Fibroblast of lung (primary cell): ENCODE measurements at regions not wholly inside any gene's neighbourhood (a gene's known extent, or its start where the extent isn't known, plus 50 kb on each side); places are given as distances from the start of the nearest gene placed in this dataset.

Experiments used
- DNase-seq, 2 donors: peaks; one replicate each; pipeline versions ENCODE4 v3.0.0 to v3.0.0-alpha.2; 2010; ENCODE audit warnings: low read depth in 2 of 2
- H2AFZ ChIP-seq: 2 replicates; pipeline ENCODE4 v1.5.1; 2012; ENCODE audit warnings: low read length, control low read depth, inconsistent platforms
- H3K27ac ChIP-seq: 2 replicates; pipeline ENCODE4 v1.5.1; 2011; ENCODE audit warnings: low read length, control low read depth; ENCODE audit not compliant: insufficient read depth
- H3K27me3 ChIP-seq: 2 replicates; pipeline ENCODE4 v1.5.1; 2011; ENCODE audit warnings: mild to moderate bottlenecking, low read length; ENCODE audit not compliant: control insufficient read depth, insufficient read depth
- H3K36me3 ChIP-seq: 2 replicates; pipeline ENCODE4 v1.5.1; 2011; ENCODE audit warnings: low read length; ENCODE audit not compliant: control insufficient read depth, insufficient read depth
- H3K4me1 ChIP-seq: 2 replicates; pipeline ENCODE4 v1.5.1; 2011; ENCODE audit warnings: low read length; ENCODE audit not compliant: control insufficient read depth, insufficient read depth; ENCODE audit errors: extremely low read depth
- H3K4me2 ChIP-seq: 2 replicates; pipeline ENCODE4 v1.5.1; 2011; ENCODE audit warnings: low read length, control low read depth; ENCODE audit not compliant: insufficient read depth; ENCODE audit errors: extremely low read depth
- H3K4me3 ChIP-seq, 4 experiments: fragments of 200-600 bp in 1 of 4; sonication (generic) in 1 of 4; replicated peaks in 1 of 4; 2 replicates each; pipeline ENCODE4 v1.5.1; 2011 to 2016; ENCODE audit warnings: low read length in 4 of 4, low read depth in 3 of 4, mild to moderate bottlenecking in 3 of 4, control low read depth in 2 of 4, inconsistent platforms in 1 of 4, mixed read lengths in 1 of 4; ENCODE audit not compliant: insufficient read depth in 1 of 4; ENCODE audit errors: control extremely low read depth in 1 of 4
- H3K79me2 ChIP-seq: 2 replicates; pipeline ENCODE4 v1.5.1; 2012; ENCODE audit warnings: mild to moderate bottlenecking, low read length, inconsistent platforms; ENCODE audit not compliant: control insufficient read depth, insufficient read depth
- H3K9ac ChIP-seq: 2 replicates; pipeline ENCODE4 v1.5.1; 2011; ENCODE audit warnings: mild to moderate bottlenecking, low read length, control low read depth; ENCODE audit not compliant: insufficient read depth
- H3K9me3 ChIP-seq: 2 replicates; pipeline ENCODE4 v1.5.1; 2012; ENCODE audit warnings: low read depth, low read length; ENCODE audit not compliant: control insufficient read depth, insufficient read depth
- H4K20me1 ChIP-seq: 2 replicates; pipeline ENCODE4 v1.5.1; 2011; ENCODE audit warnings: low read length; ENCODE audit not compliant: control insufficient read depth, insufficient read depth; ENCODE audit errors: extremely low read depth
- EZH2 ChIP-seq: IDR thresholded peaks from 2 replicates; pipeline ENCODE4 v1.5.1; 2012; ENCODE audit warnings: low read length, control low read depth, mild to moderate bottlenecking; ENCODE audit errors: missing control alignments
- TF ChIP-seq, protein P1 (sequence below), 2 donors: IDR thresholded peaks in 1 of 2; conservative IDR thresholded peaks in 1 of 2; 1 replicate in 1 of 2; 2 replicates in 1 of 2; pipeline ENCODE4 v1.5.1; 2011 to 2012; ENCODE audit warnings: low read length in 2 of 2, control low read depth in 1 of 2, inconsistent platforms in 1 of 2, low read depth in 1 of 2, mild to moderate bottlenecking in 1 of 2

DNA sequence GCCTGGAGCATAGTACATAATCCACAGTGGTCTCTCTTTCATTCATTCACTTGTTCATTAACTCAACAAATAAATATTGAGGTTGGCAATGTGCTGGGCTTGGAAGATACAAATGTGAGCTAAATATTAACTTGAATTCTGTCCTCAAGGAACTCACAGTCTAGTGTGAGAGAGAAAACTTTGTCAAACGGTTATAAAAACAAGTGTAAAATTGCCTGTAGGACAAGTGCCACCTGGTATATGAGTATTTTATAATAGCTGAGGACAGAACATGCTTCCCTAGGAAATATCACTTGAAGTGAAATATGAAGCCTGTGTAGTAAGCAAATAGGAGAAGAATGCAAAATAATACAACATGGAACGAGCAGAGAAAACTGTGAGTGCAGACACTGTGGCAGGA lies 173.1 kb upstream of the CMC1 start:
- Histone ChIP-seq H3K79me2 (no peaks in the 10 kb centered on the region), H4K20me1 (no peaks in the 10 kb centered on the region), H3K27me3 (no peaks in the 10 kb centered on the region), H3K4me1 (no peaks in the 10 kb centered on the region), H3K9me3 (no peaks in the 10 kb centered on the region), H3K4me3 (no peak overlapping the region), H3K4me2 (no peak overlapping the region), H3K27ac (no peak overlapping the region), H3K36me3 (no peaks in the 10 kb centered on the region), H3K9ac (no peak overlapping the region), H2AFZ (no peak overlapping the region)
- no peak for TF ChIP-seq EZH2
- TF ChIP-seq, protein P1, sequence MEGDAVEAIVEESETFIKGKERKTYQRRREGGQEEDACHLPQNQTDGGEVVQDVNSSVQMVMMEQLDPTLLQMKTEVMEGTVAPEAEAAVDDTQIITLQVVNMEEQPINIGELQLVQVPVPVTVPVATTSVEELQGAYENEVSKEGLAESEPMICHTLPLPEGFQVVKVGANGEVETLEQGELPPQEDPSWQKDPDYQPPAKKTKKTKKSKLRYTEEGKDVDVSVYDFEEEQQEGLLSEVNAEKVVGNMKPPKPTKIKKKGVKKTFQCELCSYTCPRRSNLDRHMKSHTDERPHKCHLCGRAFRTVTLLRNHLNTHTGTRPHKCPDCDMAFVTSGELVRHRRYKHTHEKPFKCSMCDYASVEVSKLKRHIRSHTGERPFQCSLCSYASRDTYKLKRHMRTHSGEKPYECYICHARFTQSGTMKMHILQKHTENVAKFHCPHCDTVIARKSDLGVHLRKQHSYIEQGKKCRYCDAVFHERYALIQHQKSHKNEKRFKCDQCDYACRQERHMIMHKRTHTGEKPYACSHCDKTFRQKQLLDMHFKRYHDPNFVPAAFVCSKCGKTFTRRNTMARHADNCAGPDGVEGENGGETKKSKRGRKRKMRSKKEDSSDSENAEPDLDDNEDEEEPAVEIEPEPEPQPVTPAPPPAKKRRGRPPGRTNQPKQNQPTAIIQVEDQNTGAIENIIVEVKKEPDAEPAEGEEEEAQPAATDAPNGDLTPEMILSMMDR (conservative IDR thresholded peaks at IDR 0.05 in 1 of 2, IDR thresholded peaks at IDR 0.05 in 1 of 2; ENCODE audit: low read depth in 1 of 2, low read length in 2 of 2) = no peak
- DNase-seq = no peak

DNA sequence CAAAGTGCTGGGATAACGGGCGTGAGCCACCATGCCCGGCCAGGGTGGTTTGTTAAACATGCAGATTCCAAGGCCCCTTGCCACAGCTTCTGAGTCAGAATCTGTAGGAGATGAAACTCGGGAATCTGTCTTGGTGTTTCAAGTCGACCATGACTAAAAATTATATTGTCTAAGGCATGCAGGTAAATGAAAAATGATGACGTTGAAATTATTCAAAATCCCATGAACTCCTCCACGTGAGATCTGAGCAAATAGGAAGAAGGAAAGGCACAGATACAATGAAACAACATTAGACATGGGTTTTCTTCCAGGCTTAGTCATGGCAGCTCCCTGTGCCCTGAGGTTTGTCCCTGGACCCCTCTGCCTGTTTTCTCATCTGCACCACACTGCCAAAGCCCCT lies 172.0 kb upstream of the CMC1 start:
- no peaks in the 10 kb centered on the region for H4K20me1 ChIP-seq
- no peaks in the 10 kb centered on the region for H3K9me3 ChIP-seq
- no peak overlapping the region for H3K4me2 ChIP-seq
- H3K4me3 ChIP-seq = no peak overlapping the region
- H2AFZ ChIP-seq = no peak overlapping the region
- H3K36me3 ChIP-seq = no peaks in the 10 kb centered on the region
- no peak for DNase-seq
- H3K9ac ChIP-seq = no peak overlapping the region
- no peaks in the 10 kb centered on the region for H3K79me2 ChIP-seq
- no peaks in the 10 kb centered on the region for H3K27me3 ChIP-seq
- no peak for TF ChIP-seq EZH2
- TF ChIP-seq, protein P1 (conservative IDR thresholded peaks at IDR 0.05 in 1 of 2, IDR thresholded peaks at IDR 0.05 in 1 of 2; ENCODE audit: low read depth in 1 of 2, low read length in 2 of 2) = no peak
- H3K4me1 ChIP-seq = no peaks in the 10 kb centered on the region
- H3K27ac ChIP-seq = no peak overlapping the region

DNA sequence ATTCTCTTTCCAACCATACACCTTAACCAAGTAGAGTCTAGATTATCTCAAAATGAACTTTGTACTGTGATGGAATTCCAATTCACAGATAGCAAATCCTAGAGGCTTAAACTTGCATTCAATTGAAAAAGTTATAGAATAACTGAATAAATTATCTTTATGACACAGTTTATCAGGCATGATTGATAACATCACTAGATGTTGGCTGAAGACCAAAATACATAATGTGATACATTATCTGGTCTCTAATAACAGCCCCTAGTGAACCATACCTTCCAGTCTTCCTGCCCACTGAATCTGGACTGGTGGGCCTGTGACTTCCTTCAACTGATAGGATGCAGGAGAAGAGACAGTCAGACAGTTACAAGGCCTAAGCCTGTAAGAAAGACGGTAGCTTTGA lies 165.2 kb upstream of the CMC1 start:
- no peak overlapping the region for H3K27ac ChIP-seq
- TF ChIP-seq, protein P1 (conservative IDR thresholded peaks at IDR 0.05 in 1 of 2, IDR thresholded peaks at IDR 0.05 in 1 of 2; ENCODE audit: low read depth in 1 of 2, low read length in 2 of 2) = no peak
- TF ChIP-seq EZH2 = no peak

More for the DNA sequence above, 165.2 kb upstream of the CMC1 start:
- Histone ChIP-seq H3K79me2 (no peaks in the 10 kb centered on the region), H3K4me1 (no peaks in the 10 kb centered on the region), H3K9me3 (no peaks in the 10 kb centered on the region), H3K4me2 (no peak overlapping the region), H4K20me1 (no peaks in the 10 kb centered on the region), H2AFZ (no peak overlapping the region), H3K36me3 (no peaks in the 10 kb centered on the region), H3K27me3 (no peaks in the 10 kb centered on the region), H3K4me3 (no peak overlapping the region), H3K9ac (no peak overlapping the region)
- no peak for DNase-seq
